Prostate gland (tissue), 2 donors: ENCODE measurements at regions not wholly inside any gene's neighbourhood (a gene's known extent, or its start where the extent isn't known, plus 50 kb on each side); places are given as distances from the start of the nearest gene placed in this dataset.

ENCODE experiments used
- CTCF ChIP-seq, 4 experiments: fragments of 200-600 bp in 2 of 4; fragments of 450-650 bp in 2 of 4; sonication (generic) in 2 of 4; IDR thresholded peaks; 1 replicate in 3 of 4; 2 replicates in 1 of 4; pipeline ENCODE4 v1.5.1; 2016 to 2019; ENCODE audit warnings: antibody characterized with exemption in 4 of 4, mild to moderate bottlenecking in 2 of 4, moderate library complexity in 2 of 4
- POLR2A ChIP-seq: fragments of 450-650 bp; IDR thresholded peaks from one replicate; pipeline ENCODE4 v1.6.1; 2016; ENCODE audit warnings: antibody characterized with exemption, mild to moderate bottlenecking
- POLR2AphosphoS5 ChIP-seq: sonication (generic); formaldehyde crosslinking; IDR thresholded peaks from one replicate; pipeline ENCODE4 v1.6.1; 2017; ENCODE audit warnings: antibody characterized with exemption

DNA sequence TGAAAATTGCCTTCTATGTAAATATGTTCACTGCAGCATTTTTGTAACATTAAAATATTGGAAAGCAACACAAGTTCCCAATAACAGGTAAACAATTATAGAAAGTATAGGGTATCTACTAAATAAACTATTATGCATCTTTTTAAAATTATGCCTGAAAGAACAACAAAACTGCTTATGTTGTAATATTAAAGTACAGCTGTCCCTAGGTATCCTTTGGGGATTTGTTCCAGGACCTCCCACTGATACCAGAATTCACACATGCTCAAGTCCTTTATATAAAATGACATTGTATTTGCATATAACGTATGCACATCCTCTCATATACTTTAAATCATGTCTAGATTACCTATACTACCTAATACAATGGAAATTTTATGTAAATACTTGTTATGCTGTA lies 121.8 kb upstream of the TNFSF4 start:
- TF ChIP-seq CTCF (IDR thresholded peaks at IDR 0.05), result no peak
- TF ChIP-seq POLR2A, result no peak
- TF ChIP-seq POLR2AphosphoS5, result no peak
